Lung (tissue), 11 donors: ENCODE measurements at regions not wholly inside any gene's neighbourhood (a gene's known extent, or its start where the extent isn't known, plus 50 kb on each side); places are given as distances from the start of the nearest gene placed in this dataset.

ENCODE experiments used
- ATAC-seq: fragments of 200-7000 bp; cut with Tn5 transposase; one replicate; pipeline ENCODE4 v1.9.1; 2020; ENCODE audit warnings: moderate number of reproducible peaks; ENCODE audit not compliant: insufficient read depth, low FRiP score
- DNase-seq, 3 donors: peaks; one replicate each; pipeline ENCODE4 v3.0.0-alpha.2; 2013 to 2017
- H3K27ac ChIP-seq, 2 donors: one replicate each; pipeline ENCODE4 v1.5.1; 2013; ENCODE audit warnings: mild to moderate bottlenecking in 2 of 2, moderate library complexity in 2 of 2, control low read depth in 1 of 2, inconsistent platforms in 1 of 2, low read depth in 1 of 2, low read length in 1 of 2
- H3K27me3 ChIP-seq, 3 donors: one replicate each; pipeline ENCODE4 v1.5.1; 2013; ENCODE audit warnings: low read length in 2 of 3; ENCODE audit not compliant: control insufficient read depth in 3 of 3, insufficient read depth in 3 of 3
- H3K36me3 ChIP-seq, 4 donors: one replicate each; pipeline ENCODE4 v1.5.1; 2013; ENCODE audit warnings: low read length in 4 of 4, mild to moderate bottlenecking in 1 of 4, moderate library complexity in 1 of 4; ENCODE audit not compliant: control insufficient read depth in 4 of 4, insufficient read depth in 4 of 4
- H3K4me1 ChIP-seq, 5 donors: one replicate each; pipeline ENCODE4 v1.5.1; 2013; ENCODE audit warnings: low read length in 5 of 5, mild to moderate bottlenecking in 2 of 5, moderate library complexity in 1 of 5; ENCODE audit not compliant: control insufficient read depth in 5 of 5, insufficient read depth in 5 of 5
- H3K4me3 ChIP-seq: one replicate; pipeline ENCODE4 v1.5.1; 2013; ENCODE audit warnings: mild to moderate bottlenecking, control low read depth, moderate library complexity
- H3K9ac ChIP-seq, 2 donors: one replicate each; pipeline ENCODE4 v1.5.1; 2013; ENCODE audit warnings: low read length in 2 of 2, control low read depth in 1 of 2; ENCODE audit not compliant: insufficient read depth in 1 of 2
- H3K9me3 ChIP-seq, 4 donors: one replicate each; pipeline ENCODE4 v1.5.1; 2013; ENCODE audit warnings: low read length in 3 of 4, mild to moderate bottlenecking in 1 of 4, moderate library complexity in 1 of 4; ENCODE audit not compliant: control insufficient read depth in 4 of 4, insufficient read depth in 3 of 4
- WGBS, 2 donors: extraction: QIAGEN DNeasy Blood & Tissue Kit; methylation state at CpG; one replicate each; pipeline ENCODE4 v1.1.7; 2013; 5-methylcytosine and 5-hydroxymethylcytosine counted together
- TF ChIP-seq, protein P1 (sequence below): IDR thresholded peaks from 2 replicates; pipeline ENCODE4 v1.5.1; 2012; ENCODE audit warnings: mild to moderate bottlenecking; ENCODE audit errors: control extremely low read depth, extremely low read depth
- donor health status: control.
- donor health status: control.
- donor health status: Bipolar disorder and iron deficiency.
- donor health status: healthy.
- donor health status: DM: yes; HTN: yes; CAD: no.

DNA sequence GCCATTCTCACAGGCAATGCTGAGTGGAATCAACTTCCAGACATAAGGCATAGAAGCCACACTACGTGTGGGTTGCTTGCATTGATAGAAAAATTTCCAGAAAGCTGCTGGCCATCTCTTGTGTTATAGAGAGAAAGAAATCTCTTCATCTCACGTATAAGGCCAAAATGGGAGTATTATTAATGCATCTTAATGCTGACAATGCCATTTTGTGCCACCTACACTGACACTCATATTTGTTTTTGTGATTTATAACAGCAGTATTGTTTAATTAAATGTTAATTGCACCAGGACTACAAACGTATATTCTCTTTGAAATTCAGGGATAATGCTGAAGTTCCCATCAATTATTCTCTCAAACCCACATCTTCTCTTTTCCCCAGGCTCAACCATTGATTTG lies 56.1 kb upstream of the TMEM132D start:
- H3K27ac ChIP-seq = no peak overlapping the region
- H3K36me3 ChIP-seq = no peaks in the 10 kb centered on the region
- no peak overlapping the region for H3K4me3 ChIP-seq
- DNase-seq (no peak), ATAC-seq (no peak)
- TF ChIP-seq, protein P1, sequence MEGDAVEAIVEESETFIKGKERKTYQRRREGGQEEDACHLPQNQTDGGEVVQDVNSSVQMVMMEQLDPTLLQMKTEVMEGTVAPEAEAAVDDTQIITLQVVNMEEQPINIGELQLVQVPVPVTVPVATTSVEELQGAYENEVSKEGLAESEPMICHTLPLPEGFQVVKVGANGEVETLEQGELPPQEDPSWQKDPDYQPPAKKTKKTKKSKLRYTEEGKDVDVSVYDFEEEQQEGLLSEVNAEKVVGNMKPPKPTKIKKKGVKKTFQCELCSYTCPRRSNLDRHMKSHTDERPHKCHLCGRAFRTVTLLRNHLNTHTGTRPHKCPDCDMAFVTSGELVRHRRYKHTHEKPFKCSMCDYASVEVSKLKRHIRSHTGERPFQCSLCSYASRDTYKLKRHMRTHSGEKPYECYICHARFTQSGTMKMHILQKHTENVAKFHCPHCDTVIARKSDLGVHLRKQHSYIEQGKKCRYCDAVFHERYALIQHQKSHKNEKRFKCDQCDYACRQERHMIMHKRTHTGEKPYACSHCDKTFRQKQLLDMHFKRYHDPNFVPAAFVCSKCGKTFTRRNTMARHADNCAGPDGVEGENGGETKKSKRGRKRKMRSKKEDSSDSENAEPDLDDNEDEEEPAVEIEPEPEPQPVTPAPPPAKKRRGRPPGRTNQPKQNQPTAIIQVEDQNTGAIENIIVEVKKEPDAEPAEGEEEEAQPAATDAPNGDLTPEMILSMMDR = no peak
- H3K4me1 ChIP-seq = peaks cover 0 to 5% (median 0%) of the 10 kb centered on the region in 5 donors
- peaks cover 0 to 2% (median 0%) of the 10 kb centered on the region in 4 donors for H3K9me3 ChIP-seq
- 53 to 68% methylated on average over 3 of the region's 3 CpGs for WGBS, 2 donors
- no peak overlapping the region for H3K9ac ChIP-seq
- H3K27me3 ChIP-seq = no peaks in the 10 kb centered on the region

- TF ChIP-seq, protein P1 = no peak
- WGBS, 2 donors = 64 to 69% methylated on average over 4 of the region's 4 CpGs
- DNase-seq (no peak), ATAC-seq (no peak)
- H3K9me3 ChIP-seq = peaks cover 0 to 6% (median 0%) of the 10 kb centered on the region in 4 donors
- H3K4me3 ChIP-seq = no peak overlapping the region
- peaks cover 0 to 8% (median 0%) of the 10 kb centered on the region in 5 donors for H3K4me1 ChIP-seq
- H3K9ac ChIP-seq = no peak overlapping the region
- no peaks in the 10 kb centered on the region for H3K36me3 ChIP-seq
- H3K27me3 ChIP-seq = no peaks in the 10 kb centered on the region
- H3K27ac ChIP-seq = no peak overlapping the region
Measured at GRCh38 chr12:129961091-129961490, 57.3 kb upstream of the TMEM132D start.

DNA sequence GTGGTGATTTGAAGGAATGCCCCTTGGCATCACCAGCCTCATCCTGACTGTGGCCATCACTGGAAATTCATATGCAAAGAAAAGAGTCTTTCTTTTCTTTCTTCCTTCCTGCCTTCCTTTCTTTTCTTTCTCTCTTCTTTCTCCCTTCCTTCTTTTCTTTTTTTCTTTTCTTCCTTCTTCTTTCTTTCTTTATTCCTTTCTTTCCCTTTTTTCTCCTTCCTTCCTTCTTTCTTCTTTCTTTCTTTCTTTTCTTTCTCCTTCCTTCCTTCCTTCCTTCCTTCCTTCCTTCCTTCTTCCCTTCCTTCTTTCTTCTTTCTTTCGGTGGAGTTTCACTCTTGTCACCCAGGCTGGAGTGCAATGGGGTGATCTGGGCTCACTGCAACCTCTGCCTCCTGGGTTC lies 58.0 kb upstream of the TMEM132D start:
- 60 to 68% methylated on average over 1 of the region's 1 CpG for WGBS, 2 donors
- peaks cover 0 to 8% (median 0%) of the 10 kb centered on the region in 5 donors for H3K4me1 ChIP-seq
- no peaks in the 10 kb centered on the region for H3K36me3 ChIP-seq
- no peak overlapping the region for H3K27ac ChIP-seq
- TF ChIP-seq, protein P1 = no peak
- H3K9me3 ChIP-seq = peaks cover 0 to 6% (median 0%) of the 10 kb centered on the region in 4 donors
- DNase-seq = no peak
- H3K27me3 ChIP-seq = no peaks in the 10 kb centered on the region
- ATAC-seq = no peak
- H3K4me3 ChIP-seq = no peak overlapping the region
- no peak overlapping the region for H3K9ac ChIP-seq

GRCh38 chr12:129964300-129964699 lies 60.5 kb upstream of the TMEM132D start:
- Histone ChIP-seq H3K4me3 (no peak overlapping the region), H3K9ac (no peak overlapping the region), H3K9me3 (peaks cover 0 to 6% (median 0%) of the 10 kb centered on the region in 4 donors), H3K36me3 (no peaks in the 10 kb centered on the region), H3K27ac (no peak overlapping the region), H3K4me1 (peaks cover 0 to 8% (median 0%) of the 10 kb centered on the region in 5 donors), H3K27me3 (no peaks in the 10 kb centered on the region)
- ATAC-seq (no peak), DNase-seq (no peak)
- TF ChIP-seq, protein P1 = no peak
- 68 to 77% methylated on average over 7 of the region's 7 CpGs for WGBS, 2 donors
